Kidney capillary endothelial cell (primary cell): ENCODE measurements at regions not wholly inside any gene's neighbourhood (a gene's known extent, or its start where the extent isn't known, plus 50 kb on each side); places are given as distances from the start of the nearest gene placed in this dataset.
A peak's percentile ranks its signal among the peaks of the same experiment; 100 is the strongest.

Source experiments
- DNase-seq: peaks from one replicate; pipeline ENCODE4 v3.0.0-alpha.2; 2018; ENCODE audit warnings: low spot score

DNA sequence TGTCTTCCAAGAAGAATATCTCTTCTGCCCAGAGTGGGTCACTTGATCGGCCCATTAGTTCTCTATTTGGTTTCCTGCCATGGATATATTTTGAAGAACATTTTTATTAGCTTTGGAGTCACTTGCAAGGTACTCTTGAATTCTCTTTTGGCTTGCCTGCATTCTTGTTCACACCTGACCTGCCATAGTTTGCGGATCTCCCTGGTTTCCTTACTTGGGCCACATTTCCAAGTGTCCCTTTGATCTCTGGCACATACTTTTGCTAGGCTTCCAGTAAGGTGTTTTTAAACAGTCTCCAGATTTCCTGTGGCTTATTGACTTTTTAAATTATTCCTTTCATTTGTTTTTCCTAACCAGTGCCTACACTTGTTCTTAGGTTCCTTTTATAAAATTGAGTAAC, 488.5 kb upstream of the MDFIC2 start:
- DNase-seq, result no peak

DNA sequence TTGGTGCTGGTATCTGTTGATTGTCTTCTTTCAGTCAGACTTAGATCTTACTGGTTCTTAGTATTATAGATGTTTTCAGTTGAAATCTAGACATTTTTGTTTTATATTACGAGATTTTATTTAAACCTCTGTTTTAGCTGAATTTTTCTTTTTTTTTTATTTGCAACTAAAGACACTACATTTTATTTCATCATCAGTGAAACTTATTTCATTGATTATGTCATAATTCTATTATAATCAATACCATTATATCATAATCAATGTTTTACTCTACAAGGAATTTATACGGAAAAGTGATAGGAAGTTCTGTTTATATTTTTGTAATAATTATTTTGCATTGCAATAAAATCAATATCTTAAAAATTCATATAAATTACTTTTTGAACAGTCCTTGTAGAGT, 477.4 kb upstream of the MDFIC2 start:
- DNase-seq, result no peak

DNA sequence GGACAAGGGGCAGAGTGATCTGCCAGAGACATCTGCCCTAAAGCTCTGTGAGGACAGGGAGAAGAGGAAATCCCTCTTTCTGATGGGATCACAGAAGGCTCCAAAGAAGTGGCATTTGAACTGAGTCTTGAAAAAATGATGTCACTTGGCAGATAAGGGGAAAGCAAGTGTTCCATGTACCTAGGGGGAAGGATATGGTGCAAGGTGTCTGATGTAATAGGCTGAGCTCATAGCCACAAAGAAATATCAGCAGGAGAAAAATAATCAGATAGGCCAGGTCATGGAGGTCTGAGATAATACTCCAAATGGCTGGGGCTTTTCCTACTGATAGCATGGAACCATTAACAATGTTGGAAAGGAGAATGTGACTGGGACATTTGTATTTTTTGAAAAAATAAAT, 468.4 kb upstream of the MDFIC2 start:
- no peak for DNase-seq

DNA sequence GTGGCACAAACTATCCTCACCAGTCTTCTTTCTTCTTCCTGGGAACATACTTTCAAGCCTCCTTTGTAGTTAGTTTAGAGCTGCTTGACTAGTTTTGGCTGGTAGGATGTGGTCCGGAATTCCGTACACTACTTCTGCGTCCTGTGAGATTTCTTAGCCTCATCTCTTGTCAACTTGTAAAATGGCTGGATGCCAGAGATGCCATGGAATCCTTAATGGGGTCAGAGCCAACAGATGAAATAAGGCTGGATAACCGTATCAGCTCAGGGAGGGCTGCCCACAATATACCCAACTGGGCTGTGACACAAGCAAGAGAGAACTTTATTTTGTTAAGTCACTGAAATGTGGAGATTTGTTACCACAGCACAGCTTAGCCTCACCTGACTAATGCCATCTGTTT, 466.9 kb upstream of the MDFIC2 start:
- no peak for DNase-seq

DNA sequence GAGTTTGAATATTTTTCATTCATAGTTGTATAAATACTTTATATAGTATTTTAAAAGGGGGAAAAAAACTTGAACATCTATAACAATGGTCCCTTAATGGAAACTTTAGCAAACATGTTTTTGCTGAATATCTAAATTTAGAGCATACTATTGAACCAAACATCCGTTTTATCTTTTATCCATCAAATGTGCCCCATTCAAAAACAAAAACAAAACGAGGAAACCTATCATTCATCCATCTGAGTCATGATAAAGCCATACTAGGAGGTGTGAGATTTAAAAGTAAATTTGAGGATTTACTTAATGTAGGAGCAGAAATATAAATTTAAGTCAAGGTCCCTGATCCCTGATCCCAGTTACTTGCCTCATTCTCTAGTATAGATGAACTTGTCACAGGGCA, 463.6 kb upstream of the MDFIC2 start:
- no peak for DNase-seq

DNA sequence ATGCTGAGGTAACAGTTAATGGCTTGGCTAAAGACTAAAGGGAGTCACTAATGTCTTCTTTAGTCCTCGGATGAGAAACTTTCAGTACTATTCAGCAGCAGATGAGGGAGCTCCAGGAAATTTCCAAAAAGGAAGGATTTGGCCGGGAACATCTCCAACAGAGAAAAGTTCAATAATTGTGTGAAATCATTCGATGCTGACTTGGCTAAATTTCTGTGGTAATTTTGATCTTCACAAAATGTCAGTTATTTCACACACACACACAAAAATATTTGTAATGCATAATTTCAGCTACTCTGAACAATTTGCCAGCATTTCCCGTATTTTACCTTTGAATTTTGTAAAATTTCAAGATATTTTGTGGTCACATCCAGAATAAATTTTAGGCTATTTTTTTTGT, 462.8 kb upstream of the MDFIC2 start:
- no peak for DNase-seq

DNA sequence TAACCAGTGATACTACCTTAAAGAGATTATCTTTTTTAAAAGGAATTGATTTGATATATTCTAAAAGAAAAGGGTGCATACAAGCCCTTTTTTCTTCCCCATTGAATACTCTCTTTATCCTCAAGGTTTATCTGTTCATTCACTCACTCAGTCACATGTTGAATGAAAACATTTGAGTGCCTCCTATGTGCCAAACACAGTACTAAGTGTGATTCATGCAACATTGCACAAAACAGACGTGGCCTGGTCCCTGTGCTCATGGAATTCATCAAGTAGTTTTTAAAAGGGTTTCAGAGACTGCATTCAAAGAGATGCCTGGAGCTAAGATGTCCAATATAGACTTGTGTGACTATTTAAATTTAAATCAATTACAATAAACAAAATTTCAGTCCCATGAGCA, 462.2 kb upstream of the MDFIC2 start:
- no peak for DNase-seq

DNA sequence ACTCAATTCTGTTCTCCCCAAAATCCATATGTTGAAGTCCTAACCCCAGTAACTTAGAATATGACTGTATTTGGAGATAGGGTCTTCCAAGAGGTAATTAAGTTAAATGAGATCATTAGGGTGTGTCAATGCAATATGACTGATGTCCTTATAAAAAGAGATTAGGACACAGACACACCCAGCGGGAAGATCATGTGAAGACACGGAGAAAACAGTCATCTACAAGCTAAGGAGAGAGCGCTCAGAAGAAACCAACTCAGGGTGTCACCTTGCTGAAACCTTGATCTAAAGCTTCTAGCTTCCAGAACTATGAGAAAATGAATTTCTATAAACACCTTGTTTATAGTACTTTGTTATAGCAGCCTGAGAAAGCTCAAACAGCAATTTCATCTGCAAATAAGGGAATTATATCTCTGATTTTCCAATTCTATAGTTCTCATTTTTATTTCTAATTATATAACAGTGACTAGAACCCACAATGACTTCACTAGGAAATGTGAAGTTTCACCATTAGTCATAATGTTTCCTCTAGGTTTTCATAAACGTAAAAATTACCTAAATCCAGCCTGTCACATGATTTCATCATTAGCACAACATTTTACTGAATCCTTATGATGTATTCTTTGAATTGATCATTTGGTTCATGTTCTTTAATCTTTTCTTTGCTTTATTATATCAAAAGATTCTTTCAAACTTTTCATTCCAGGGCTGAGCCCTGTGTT, 459.1 kb upstream of the MDFIC2 start:
- DNase-seq, result peak; percentile 72

DNA sequence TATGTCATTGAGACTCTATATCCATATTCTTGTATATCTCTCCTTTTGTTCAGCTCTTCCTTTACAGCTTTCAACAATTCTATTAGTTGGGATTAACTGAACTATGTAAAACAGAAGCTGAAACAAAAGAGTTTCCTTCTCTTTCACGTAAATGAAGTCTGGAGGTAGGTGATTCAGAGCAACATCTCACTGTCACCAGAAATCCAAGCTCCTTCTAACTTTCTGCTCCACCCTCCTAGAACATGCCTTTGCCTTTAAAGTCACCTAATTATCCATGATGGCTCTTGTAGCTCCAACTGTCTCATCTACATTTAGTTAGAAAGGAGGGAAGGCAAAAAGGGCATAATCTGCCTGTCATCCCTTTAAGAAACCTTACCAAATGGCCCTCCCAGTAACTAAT, 458.2 kb upstream of the MDFIC2 start:
- no peak for DNase-seq

DNA sequence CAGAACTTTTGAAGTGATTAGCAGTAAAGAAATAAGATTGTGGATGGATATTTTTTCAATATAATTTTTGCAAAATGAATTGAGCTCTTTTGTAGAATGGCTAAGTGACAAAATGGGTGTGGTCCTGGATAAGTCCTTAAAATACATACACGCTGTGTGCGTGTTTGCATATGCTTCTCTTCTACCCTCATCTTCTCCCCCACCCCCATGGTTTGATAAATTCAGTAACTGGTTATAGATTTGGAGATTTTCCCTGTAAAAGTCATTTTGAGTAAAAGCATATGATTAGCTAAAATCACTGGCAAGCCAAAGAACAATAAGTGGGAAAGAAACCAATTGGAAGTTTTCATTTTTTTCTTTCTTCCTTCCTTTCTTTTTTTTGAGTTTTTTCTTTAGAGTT, 453.9 kb upstream of the MDFIC2 start:
- no peak for DNase-seq

DNA sequence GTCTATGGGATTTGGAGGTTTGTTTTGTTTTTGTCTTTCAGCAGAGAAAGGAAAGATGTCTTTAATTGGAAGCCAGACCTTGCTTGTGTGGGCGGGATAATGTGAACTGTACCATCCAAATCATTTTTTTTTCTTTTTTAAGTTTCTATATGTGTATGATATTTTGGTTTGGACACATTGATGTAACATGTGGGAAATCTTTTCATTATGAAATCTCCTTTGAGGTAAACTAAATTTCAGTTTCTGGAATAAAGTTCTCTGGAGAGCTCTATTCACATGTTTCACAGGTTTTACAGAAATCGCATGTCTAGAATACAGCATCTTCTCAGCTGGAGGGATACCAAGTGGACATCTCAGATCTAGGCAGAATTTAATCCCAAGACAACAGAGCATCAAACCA, 451.5 kb upstream of the MDFIC2 start:
- DNase-seq, result no peak

DNA sequence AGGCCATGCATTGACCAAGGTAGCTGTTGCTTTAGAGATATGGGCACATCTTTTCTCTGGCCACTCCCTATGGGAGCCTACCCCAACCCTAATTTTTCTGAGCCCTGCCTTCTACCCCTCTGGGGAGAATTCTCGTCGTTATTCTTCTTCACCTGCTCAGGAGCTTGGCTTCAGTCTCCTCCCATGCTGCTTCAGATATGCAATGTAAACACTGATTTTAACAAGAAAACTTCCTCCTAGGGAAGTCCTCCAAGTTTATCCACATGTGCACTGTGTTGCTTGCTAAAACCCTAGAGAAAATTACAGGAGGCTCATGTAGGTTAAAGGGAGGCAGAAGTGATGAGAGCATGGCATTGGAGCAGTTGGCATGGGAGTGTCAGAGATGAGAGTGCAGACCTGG, 445.2 kb upstream of the MDFIC2 start:
- no peak for DNase-seq

DNA sequence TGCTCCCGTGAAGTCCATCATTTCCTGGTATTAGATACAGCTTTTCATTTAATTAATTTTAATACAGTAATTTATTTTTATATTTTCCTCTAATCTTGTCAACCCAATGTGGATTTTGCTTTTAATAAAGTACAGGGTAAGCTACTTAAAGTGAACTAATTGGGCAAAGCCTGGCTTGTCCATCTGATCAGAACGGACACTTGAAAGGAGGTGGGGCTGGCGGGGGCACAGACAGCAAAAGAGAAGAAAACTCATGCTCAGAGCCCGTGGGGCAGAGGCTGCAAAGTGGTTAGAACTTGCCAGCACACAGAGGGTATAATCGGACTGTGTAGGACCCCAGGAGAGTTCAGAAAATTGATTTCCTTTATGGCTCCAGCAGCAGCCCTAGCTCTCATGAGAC, 443.1 kb upstream of the MDFIC2 start:
- DNase-seq, result no peak

DNA sequence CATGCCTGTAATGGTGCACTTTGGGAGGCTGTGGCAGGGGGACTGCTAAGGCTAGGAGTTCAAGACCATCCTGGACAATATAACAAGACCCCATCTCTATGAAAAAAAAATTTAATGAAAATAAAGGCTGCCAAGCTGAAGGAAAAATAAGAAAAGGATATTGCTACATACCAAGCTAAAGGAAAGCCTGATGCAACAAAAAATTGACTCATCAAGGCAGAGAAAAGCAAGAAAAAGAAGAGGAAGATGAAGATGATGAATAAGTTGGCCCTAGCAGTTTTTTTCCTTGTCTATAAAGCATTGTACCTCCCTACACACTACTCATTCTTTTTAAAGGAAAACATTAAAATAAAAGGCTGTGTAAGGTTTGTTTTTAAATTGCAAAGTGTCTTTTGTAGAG, 441.9 kb upstream of the MDFIC2 start:
- no peak for DNase-seq

DNA sequence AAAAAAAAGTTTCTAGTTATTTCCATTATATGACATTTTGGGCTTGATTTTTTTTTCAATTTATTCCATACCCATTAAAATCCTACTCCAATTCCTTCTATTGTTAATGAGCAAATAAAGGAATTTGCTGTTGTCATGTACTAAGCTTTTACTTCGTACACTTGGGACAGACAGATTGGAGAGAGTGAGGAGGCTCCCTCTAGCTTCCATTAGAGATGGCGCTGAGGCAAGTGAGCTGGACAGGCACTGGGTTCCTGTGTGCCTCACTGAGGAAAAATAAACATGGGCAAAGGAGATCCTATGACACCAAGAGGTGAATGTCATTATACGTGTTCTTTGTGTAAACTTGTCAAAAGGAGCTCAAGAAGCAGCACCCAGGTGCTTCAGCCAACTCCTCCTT, 441.1 kb upstream of the MDFIC2 start:
- DNase-seq, result no peak

DNA sequence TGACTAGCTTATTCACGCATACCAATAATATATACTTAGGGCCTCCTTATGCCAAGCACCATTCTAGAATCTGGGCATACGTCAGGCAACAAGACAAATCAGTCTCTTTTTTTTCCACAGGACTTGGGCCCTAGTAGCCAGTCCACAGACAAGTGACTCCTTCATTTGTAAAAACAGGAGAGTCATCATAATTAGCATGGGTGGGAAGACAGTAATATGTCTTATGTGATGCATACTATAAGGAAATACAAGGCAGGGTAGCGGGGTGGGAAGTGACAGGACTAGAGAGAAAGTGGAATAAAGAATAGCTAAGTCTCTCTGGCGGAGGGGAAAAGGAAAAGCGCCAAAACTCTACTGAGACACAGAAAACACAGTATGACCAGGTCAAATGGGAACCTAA, 439.6 kb upstream of the MDFIC2 start:
- DNase-seq, result no peak

DNA sequence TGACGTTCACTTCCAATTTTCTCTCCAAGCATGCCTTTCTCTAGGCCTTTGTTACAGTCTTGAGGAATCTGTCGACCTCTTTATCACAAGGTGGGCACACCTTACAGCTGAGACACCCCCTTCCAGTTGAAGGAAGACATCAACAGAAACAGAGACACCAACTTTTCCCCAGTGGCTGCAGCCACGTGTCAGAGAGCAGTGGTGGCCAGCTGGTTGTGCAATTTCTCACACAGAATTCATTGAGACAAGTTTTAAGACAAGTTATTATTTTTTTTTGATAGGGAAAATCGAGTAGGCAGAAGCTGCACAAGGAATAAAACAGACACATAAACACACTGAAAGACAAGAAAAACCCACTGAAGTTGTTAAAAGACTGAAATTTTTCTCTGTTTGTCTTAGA, 436.7 kb upstream of the MDFIC2 start:
- no peak for DNase-seq

DNA sequence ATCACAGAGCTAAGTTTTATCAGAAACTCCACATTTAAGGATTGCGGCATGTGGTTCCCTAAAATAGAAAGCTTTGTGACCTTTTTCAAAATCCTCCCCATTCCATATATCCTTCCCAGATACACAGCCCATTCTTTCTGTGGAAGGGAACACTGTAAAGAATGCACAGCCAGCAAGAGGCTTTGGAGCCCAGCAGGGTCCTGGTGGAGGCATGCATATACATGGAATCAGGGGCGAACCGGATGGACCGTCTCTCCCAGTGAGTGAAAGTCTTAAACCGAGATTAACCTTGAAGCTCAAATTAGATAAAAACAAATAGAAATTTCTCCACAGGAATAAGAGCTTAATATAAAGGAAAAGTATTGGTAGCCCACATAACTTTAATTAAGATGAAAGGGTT, 436.2 kb upstream of the MDFIC2 start:
- no peak for DNase-seq

DNA sequence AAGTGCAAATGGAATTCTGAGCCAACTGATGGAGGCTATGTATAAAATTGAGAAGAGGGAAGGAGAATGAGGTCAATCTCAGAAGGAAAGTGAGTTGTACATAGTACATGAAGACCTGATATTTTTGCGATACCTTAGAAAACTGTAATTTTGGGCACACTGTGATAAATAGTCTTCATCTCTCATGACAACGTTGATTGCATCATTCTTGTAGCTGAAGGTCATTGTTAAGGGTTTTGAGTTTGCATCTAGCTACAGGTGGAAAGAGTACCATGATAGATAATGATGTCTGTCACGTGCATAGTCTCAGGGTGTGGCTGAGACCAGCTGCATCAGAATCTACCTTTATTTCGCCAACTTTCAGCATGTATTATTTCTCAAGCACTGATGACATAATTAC, 435.4 kb upstream of the MDFIC2 start:
- no peak for DNase-seq

DNA sequence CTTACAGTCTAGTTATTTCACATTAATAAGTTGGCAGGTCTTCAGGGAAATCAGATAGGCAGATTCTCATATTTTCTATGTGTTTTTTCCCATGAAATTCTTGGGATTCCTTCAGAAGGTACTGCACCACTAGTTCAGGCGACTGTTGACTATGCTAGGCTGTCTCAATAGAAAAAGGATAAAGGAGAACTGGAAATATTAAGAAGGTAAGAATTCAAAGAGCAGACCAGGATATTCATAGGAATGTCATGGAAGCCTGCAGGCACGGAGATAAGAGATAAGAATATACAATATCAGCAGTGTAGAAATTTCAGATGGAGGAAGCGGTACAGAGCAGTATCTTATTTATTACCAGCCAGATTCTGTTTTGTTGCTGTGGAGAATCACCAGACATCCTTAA, 432.1 kb upstream of the MDFIC2 start:
- no peak for DNase-seq

DNA sequence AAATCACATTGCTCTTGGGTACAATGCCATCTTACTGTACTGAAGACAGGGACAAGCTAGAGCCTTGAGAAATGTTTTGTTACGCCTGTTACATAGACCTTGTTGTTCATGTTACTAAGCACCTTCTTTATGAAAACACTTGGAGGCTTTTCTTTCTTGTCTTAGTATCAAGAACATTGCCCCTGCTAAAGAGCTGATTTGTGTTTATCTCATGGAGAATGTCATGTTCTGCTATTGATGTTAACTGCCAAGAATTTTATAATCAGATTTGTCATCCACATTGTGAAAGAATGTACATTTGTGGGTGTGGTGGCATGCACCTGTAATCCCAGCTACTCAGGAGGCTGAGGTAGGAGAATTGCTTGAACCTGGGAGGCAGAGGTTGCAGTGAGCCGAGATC, 431.3 kb upstream of the MDFIC2 start:
- no peak for DNase-seq

DNA sequence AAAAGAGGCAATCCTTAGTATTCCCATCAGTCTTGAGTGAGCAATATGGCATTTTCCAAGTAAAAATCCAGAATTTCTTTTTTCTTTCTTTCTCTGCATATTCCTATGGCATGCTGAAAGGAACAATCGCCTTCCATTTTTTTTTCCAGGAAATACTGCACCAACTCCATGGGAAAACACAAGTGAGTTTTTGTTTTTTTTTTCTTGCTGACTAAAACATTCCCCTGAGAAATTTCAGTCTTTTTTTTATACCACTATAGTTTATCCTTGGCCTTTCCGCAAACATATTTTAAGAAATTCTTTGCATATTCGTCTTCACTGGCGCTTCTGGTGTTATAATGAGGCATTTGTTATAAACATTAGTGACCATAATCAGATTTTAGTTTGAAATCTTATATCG, 429.6 kb upstream of the MDFIC2 start:
- DNase-seq, result no peak

DNA sequence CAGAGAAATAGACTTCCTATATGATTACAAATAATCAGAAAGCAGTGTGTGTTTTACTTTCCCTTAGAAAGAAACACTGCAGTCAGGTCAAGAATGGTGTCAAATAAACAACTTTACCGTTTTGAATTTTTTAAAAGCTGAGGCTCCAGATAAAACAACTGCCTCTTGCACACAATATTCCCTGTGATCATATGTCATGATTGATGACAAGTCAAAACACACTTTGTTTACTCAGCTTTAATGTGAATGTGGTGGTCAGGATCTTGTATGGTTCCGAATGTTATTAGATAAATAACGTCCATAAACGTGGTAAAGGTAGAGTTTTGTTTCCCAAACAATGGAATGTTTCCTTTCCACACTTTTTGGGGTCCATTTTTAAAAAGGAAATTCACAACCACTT, 428.4 kb upstream of the MDFIC2 start:
- DNase-seq, result no peak

DNA sequence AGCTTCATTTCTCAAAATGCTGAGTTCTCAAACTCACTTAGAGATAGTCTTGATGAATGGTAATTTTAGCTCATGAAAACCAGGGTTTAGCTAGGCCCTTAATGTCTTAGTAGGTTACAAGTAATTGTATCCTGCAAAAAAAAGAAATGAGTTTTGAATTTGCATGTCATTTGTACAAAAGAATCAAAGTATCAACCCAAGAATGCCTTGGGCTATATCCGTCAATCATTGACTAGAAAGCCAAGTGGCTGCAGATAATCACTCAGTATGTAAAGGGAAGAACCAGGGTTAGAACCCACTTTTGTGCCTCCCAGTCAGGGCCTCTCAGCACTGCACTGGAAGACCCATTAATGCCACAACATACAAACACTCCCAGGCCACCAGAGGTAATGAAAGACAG, 427.6 kb upstream of the MDFIC2 start:
- no peak for DNase-seq

DNA sequence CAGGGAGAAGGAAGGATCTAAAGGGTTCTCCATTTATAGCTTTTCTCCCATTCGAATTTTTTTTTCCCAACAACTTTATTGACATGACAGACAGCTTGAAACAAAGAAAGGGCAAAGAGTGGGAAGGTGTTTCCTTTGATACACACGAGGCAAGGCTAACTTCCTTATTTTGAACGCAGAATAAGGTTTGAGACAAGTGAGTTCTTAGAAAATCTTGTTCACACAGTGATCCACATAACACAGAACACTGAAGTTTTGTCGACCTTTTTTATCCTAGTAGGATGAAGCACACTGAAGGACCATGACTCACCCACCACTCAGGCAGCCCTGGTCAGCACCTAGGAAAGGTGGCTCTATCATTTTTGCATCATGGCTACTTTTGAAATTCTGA, 425.8 kb upstream of the MDFIC2 start:
- no peak for DNase-seq
